GM18511 (cell line): ENCODE measurements at regions not wholly inside any gene's neighbourhood (a gene's known extent, or its start where the extent isn't known, plus 50 kb on each side); places are given as distances from the start of the nearest gene placed in this dataset.

ENCODE experiments used
- ATAC-seq: cut with Tn5 transposase; IDR thresholded peaks from one replicate; pipeline ENCODE4 v1.9.1; 2021; ENCODE audit warnings: mild to moderate bottlenecking, moderate library complexity; ENCODE audit not compliant: unreplicated experiment

- no peak for ATAC-seq
Measured at GRCh38 chr7:41756650-41757182, 53.8 kb upstream of the INHBA start.

GRCh38 chr7:41755096-41755495 lies 52.2 kb upstream of the INHBA start:
- ATAC-seq, result no peak

GRCh38 chr7:41754046-41754445 lies 51.2 kb upstream of the INHBA start:
- no peak for ATAC-seq
